ENCODE measurements at regions not wholly inside any gene's neighbourhood (a gene's known extent, or its start where the extent isn't known, plus 50 kb on each side); places are given as distances from the start of the nearest gene placed in this dataset.
A peak's percentile ranks its signal among the peaks of the same experiment; 100 is the strongest.

GRCh38 chr4:113849771-113850170 is 88.2 kb upstream of the CAMK2D start:
- 40 to 43% methylated on average over 4 of the region's 4 CpGs for WGBS, 2 experiments (ENCODE audit: low coverage in 1 of 2, low lambda C conversion rate in 2 of 2, missing lambda C conversion rate in 2 of 2)

GRCh38 chr4:113847710-113848109 is 86.2 kb upstream of the CAMK2D start:
- Histone ChIP-seq H4K20me1 (ENCODE audit: insufficient read depth) (no peaks in the 10 kb centered on the region), H3K9ac (no peak overlapping the region), H3K4me2 (ENCODE audit: unreplicated experiment) (no peak overlapping the region), H3F3A (ENCODE audit: insufficient read depth) (no peaks in the 10 kb centered on the region), H3K27me3 (replicated peaks; ENCODE audit: insufficient read depth) (no peaks in the 10 kb centered on the region), H3K36me3 (ENCODE audit: low read depth) (no peaks in the 10 kb centered on the region), H3K4me1 (ENCODE audit: insufficient read depth) (no peaks in the 10 kb centered on the region), H3K9me3 (ENCODE audit: low read depth) (no peaks in the 10 kb centered on the region), H2AFZ (no peak overlapping the region), H3K79me2 (ENCODE audit: insufficient read depth) (no peaks in the 10 kb centered on the region), H3K4me3 (no peak overlapping the region), H3K27ac (no peak overlapping the region), H3K9me2 (ENCODE audit: insufficient read depth) (no peaks in the 10 kb centered on the region; the same call in 1 of the 2 replicates)
- DNase-seq, result no peak
- in situ Hi-C loops (cut with MboI), result no loop called here
- 69% methylated on average over 5 of the region's 5 CpGs for WGBS, 2 experiments (ENCODE audit: low coverage in 1 of 2, low lambda C conversion rate in 2 of 2, missing lambda C conversion rate in 2 of 2)
- no peak for TF ChIP-seq EZH2 (IDR thresholded peaks at IDR 0.05; ENCODE audit: insufficient read depth, poor library complexity, severe bottlenecking)
- no peak for TF ChIP-seq EZH2phosphoT487 (IDR thresholded peaks at IDR 0.05; ENCODE audit: insufficient read depth, low read depth)

More at GRCh38 chr4:113849771-113850170, 88.2 kb upstream of the CAMK2D start:
- no peaks in the 10 kb centered on the region for H3K27me3 ChIP-seq (replicated peaks; ENCODE audit: insufficient read depth)
- no peak overlapping the region for H2AFZ ChIP-seq
- no peaks in the 10 kb centered on the region for H3K36me3 ChIP-seq (ENCODE audit: low read depth)
- H3F3A ChIP-seq (ENCODE audit: insufficient read depth), result no peaks in the 10 kb centered on the region
- H3K9me3 ChIP-seq (ENCODE audit: low read depth), result no peaks in the 10 kb centered on the region
- H3K79me2 ChIP-seq (ENCODE audit: insufficient read depth), result no peaks in the 10 kb centered on the region
- peak; percentile 17 for DNase-seq
- no peak overlapping the region for H3K9ac ChIP-seq
- no peak overlapping the region for H3K4me3 ChIP-seq
- no peaks in the 10 kb centered on the region for H4K20me1 ChIP-seq (ENCODE audit: insufficient read depth)
- no peaks in the 10 kb centered on the region; the same call in 1 of the 2 replicates for H3K9me2 ChIP-seq (ENCODE audit: insufficient read depth)
- no peak overlapping the region for H3K4me2 ChIP-seq (ENCODE audit: unreplicated experiment)
- in situ Hi-C loops (cut with MboI), result no loop called here
- TF ChIP-seq EZH2 (IDR thresholded peaks at IDR 0.05; ENCODE audit: insufficient read depth, poor library complexity, severe bottlenecking) (no peak), EZH2phosphoT487 (IDR thresholded peaks at IDR 0.05; ENCODE audit: insufficient read depth, low read depth) (no peak)
- H3K4me1 ChIP-seq (ENCODE audit: insufficient read depth), result no peaks in the 10 kb centered on the region
- H3K27ac ChIP-seq, result no peak overlapping the region

- TF ChIP-seq EZH2 (IDR thresholded peaks at IDR 0.05; ENCODE audit: insufficient read depth, poor library complexity, severe bottlenecking) (no peak), EZH2phosphoT487 (IDR thresholded peaks at IDR 0.05; ENCODE audit: insufficient read depth, low read depth) (no peak)
- H3K4me2 ChIP-seq (ENCODE audit: unreplicated experiment), result no peak overlapping the region
- no peak overlapping the region for H3K27ac ChIP-seq
- no peaks in the 10 kb centered on the region for H3K79me2 ChIP-seq (ENCODE audit: insufficient read depth)
- 97% methylated on average over 3 to 4 of the region's 4 CpGs for WGBS, 2 experiments (ENCODE audit: low coverage in 1 of 2, low lambda C conversion rate in 2 of 2, missing lambda C conversion rate in 2 of 2)
- no peaks in the 10 kb centered on the region for H3K4me1 ChIP-seq (ENCODE audit: insufficient read depth)
- no peak overlapping the region for H2AFZ ChIP-seq
- H3K36me3 ChIP-seq (ENCODE audit: low read depth), result no peaks in the 10 kb centered on the region
- no peaks in the 10 kb centered on the region for H3K27me3 ChIP-seq (replicated peaks; ENCODE audit: insufficient read depth)
- no peak overlapping the region for H3K9ac ChIP-seq
- H3K9me2 ChIP-seq (ENCODE audit: insufficient read depth), result no peaks in the 10 kb centered on the region; the same call in 1 of the 2 replicates
- H3K9me3 ChIP-seq (ENCODE audit: low read depth), result no peaks in the 10 kb centered on the region
- no peak overlapping the region for H3K4me3 ChIP-seq
- H3F3A ChIP-seq (ENCODE audit: insufficient read depth), result no peaks in the 10 kb centered on the region
- DNase-seq, result no peak
- in situ Hi-C loops (cut with MboI), result no loop called here
- H4K20me1 ChIP-seq (ENCODE audit: insufficient read depth), result no peaks in the 10 kb centered on the region
These were observed 84.9 kb upstream of the CAMK2D start for GRCh38 chr4:113846433-113846832.

- 67 to 72% methylated on average over 5 of the region's 5 CpGs for WGBS, 2 experiments (ENCODE audit: low coverage in 1 of 2, low lambda C conversion rate in 2 of 2, missing lambda C conversion rate in 2 of 2)
- no peaks in the 10 kb centered on the region for H3F3A ChIP-seq (ENCODE audit: insufficient read depth)
- H3K27ac ChIP-seq, result no peak overlapping the region
- H3K4me3 ChIP-seq, result no peak overlapping the region
- H2AFZ ChIP-seq, result no peak overlapping the region
- H3K4me1 ChIP-seq (ENCODE audit: insufficient read depth), result no peaks in the 10 kb centered on the region
- TF ChIP-seq EZH2phosphoT487 (IDR thresholded peaks at IDR 0.05; ENCODE audit: insufficient read depth, low read depth), result no peak
- TF ChIP-seq EZH2 (IDR thresholded peaks at IDR 0.05; ENCODE audit: insufficient read depth, poor library complexity, severe bottlenecking), result no peak
- no peaks in the 10 kb centered on the region for H4K20me1 ChIP-seq (ENCODE audit: insufficient read depth)
- H3K9ac ChIP-seq, result no peak overlapping the region
- H3K27me3 ChIP-seq (replicated peaks; ENCODE audit: insufficient read depth), result no peaks in the 10 kb centered on the region
- H3K9me2 ChIP-seq (ENCODE audit: insufficient read depth), result no peaks in the 10 kb centered on the region; the same call in 1 of the 2 replicates
- no peaks in the 10 kb centered on the region for H3K79me2 ChIP-seq (ENCODE audit: insufficient read depth)
- H3K36me3 ChIP-seq (ENCODE audit: low read depth), result no peaks in the 10 kb centered on the region
- H3K9me3 ChIP-seq (ENCODE audit: low read depth), result no peaks in the 10 kb centered on the region
- in situ Hi-C loops (cut with MboI), result no loop called here
- H3K4me2 ChIP-seq (ENCODE audit: unreplicated experiment), result no peak overlapping the region
- DNase-seq, result no peak
These were observed 83.6 kb upstream of the CAMK2D start for GRCh38 chr4:113845138-113845537.

- H3K9ac ChIP-seq, result no peak overlapping the region
- in situ Hi-C loops (cut with MboI), result no loop called here
- H3K36me3 ChIP-seq (ENCODE audit: low read depth), result no peaks in the 10 kb centered on the region
- DNase-seq, result no peak
- H3K79me2 ChIP-seq (ENCODE audit: insufficient read depth), result no peaks in the 10 kb centered on the region
- H3K4me3 ChIP-seq, result no peak overlapping the region
- 10 to 14% methylated on average over 2 of the region's 2 CpGs for WGBS, 2 experiments (ENCODE audit: low coverage in 1 of 2, low lambda C conversion rate in 2 of 2, missing lambda C conversion rate in 2 of 2)
- H3K27ac ChIP-seq, result no peak overlapping the region
- H3F3A ChIP-seq (ENCODE audit: insufficient read depth), result no peaks in the 10 kb centered on the region
- no peaks in the 10 kb centered on the region for H4K20me1 ChIP-seq (ENCODE audit: insufficient read depth)
- no peaks in the 10 kb centered on the region; the same call in 1 of the 2 replicates for H3K9me2 ChIP-seq (ENCODE audit: insufficient read depth)
- no peaks in the 10 kb centered on the region for H3K27me3 ChIP-seq (replicated peaks; ENCODE audit: insufficient read depth)
- TF ChIP-seq EZH2 (IDR thresholded peaks at IDR 0.05; ENCODE audit: insufficient read depth, poor library complexity, severe bottlenecking), result no peak
- no peak for TF ChIP-seq EZH2phosphoT487 (IDR thresholded peaks at IDR 0.05; ENCODE audit: insufficient read depth, low read depth)
- H3K9me3 ChIP-seq (ENCODE audit: low read depth), result no peaks in the 10 kb centered on the region
- no peak overlapping the region for H2AFZ ChIP-seq
- H3K4me2 ChIP-seq (ENCODE audit: unreplicated experiment), result no peak overlapping the region
- no peaks in the 10 kb centered on the region for H3K4me1 ChIP-seq (ENCODE audit: insufficient read depth)
These were observed 82.8 kb upstream of the CAMK2D start for GRCh38 chr4:113844369-113844768.

Measured in GM23248 (cell line).